Stimulated activated CD4-positive, alpha-beta T cell treated with anti-CD3 and anti-CD28 coated beads, TNF-alpha, amount 100 ng/mL, for 24 hours (primary cell): ENCODE measurements at regions not wholly inside any gene's neighbourhood (a gene's known extent, or its start where the extent isn't known, plus 50 kb on each side); places are given as distances from the start of the nearest gene placed in this dataset.
"Not testable (repeated sequence)": the region's sequence is repeated elsewhere in the genome, so short reads cannot be mapped to it uniquely, and the experiment has no call there.

Source experiments
- DNase-seq, 3 experiments: peaks; one replicate each; pipeline ENCODE4 v3.0.0-alpha.2; 2020; ENCODE audit warnings: low read depth in 3 of 3

- DNase-seq, result no peak
Observed at GRCh38 chr2:132272713-132273112, 111.0 kb upstream of the ANKRD30BL start.

GRCh38 chr2:132273585-132273984 is 111.8 kb upstream of the ANKRD30BL start:
- not testable (repeated sequence) for DNase-seq

DNA sequence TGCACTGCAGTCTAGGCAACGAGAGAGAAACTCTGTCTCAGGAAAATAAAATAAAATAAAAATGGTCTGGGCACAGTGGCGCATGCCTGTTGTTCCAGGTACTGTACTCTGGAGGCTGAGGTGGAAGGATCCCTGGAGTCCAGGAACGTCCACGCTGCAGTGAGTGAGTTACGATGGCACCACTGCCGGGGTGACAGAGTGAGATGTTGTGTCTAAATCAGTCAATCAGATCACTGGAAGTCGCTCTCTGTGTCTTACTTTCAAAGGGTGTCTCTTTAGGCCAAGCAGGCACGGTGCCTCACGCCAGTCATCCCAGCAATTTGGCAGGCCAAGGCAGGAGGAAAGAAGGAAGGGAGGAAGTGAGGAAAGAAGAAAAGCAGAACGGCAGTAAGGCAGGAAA is 112.2 kb upstream of the ANKRD30BL start:
- DNase-seq, result no peak

DNA sequence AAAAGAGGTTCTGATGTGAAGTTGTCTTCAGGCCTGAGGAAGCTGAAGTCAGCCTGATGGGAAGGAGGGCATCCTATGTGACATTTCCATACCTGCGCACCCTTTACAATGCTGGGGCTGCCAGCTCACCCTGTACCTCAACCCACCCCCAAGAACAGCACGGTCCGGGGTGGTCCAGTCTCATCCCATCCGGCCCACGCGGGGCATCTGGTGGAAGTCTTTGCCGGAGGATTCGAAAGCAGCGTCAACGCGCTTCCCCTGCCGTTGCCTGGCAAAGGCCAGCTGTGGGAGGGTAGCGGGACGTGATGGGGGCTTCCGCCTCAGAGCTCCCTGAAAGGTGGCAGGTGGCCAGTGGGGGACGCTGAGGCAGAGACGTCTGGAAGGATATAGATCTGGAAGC is 113.6 kb upstream of the ANKRD30BL start:
- no peak for DNase-seq

- no peak for DNase-seq
Observed at GRCh38 chr2:132276571-132276981, 114.8 kb upstream of the ANKRD30BL start.

DNA sequence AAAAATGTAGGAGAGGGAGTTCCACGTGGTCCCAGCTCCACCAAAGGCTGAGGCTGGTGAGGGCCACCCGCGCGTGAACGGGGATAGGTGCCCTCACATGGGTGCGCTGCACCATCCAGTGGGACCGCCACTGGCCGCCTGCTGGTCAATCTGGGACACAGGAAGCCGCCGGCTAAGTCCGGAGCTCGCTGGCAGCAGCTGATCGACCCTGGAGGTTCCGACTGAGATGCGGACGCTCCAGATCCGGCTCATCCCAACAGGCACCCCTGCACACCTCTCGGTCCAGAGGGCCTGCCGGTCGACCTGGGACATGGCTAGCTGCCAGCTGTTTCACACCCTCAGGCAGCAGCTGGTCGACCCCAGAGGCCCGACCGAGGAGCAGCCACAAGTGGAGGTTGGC is 116.5 kb upstream of the ANKRD30BL start:
- DNase-seq, result no peak

GRCh38 chr2:132279344-132279743 is 117.6 kb upstream of the ANKRD30BL start:
- no peak for DNase-seq

DNA sequence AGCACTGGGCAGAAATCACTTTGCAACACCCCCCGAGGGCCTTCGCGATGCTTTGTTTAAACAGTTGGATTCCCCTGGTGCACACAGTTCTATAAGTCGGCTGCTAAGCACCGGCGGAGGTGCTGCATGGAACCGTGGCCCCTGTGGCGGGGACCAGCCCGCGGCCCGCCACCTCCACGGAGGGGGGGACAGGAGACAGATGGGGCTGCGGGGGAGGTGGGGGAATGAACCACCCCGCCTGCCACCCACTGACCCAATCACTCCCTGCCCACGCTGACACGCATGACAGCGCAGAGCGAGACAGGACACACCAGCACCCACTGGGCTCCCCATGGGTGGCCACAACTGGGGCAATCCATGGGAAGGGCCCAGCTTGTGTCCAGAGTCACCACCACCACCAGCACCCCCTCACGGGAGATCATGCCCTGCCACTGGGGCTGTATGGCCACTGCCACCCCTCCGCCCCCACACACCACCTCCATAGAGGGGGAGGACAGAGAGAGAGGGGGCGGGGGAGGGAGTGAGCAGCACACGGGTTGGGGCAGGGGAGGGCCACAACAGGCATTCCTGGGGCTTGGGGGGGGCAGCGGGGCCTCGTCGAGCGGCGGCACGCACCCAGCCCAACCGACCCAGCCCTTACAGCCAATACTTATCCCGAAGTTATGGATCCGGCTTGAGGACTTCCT is 118.3 kb upstream of the ANKRD30BL start:
- DNase-seq, result no peak

DNA sequence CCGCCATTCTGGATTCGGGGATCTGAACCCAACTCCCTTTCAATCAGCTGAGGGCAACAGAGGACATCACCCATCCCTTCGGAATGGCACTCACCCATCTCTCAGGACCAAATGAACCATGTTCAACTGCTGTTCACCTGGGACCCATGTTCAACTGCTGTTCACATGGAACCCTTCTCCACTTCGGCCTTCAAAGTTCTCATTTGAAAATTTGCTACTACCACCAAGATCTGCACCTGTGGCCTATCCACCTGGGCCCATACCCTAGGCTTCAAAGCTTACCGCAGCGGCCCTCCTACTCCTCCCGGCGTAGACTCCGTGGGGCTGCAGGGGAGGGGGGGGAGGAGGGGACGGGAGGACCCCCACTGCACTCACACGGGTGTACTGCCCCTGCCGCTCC is 119.2 kb upstream of the ANKRD30BL start:
- no peak for DNase-seq

DNA sequence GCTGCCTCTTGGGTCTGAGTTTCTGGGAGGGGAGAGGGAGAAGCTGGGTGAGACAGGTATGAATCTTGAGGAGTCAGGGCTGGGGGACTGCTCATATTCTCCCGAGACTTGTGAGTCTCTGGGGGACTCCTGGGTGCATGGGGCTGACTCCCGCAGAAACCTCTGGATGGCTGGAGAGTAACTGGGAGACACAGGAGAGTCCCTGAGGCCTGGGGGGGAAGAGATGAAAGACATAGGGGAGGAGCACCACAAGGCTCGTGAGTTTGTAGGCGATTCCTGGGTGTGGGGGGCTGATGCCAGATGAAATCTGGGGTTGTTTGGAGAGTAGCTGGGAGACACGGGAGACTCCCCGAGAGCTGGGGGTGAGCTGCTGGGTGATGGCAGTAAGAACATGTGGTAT is 120.4 kb upstream of the ANKRD30BL start:
- not testable (repeated sequence) for DNase-seq

DNA sequence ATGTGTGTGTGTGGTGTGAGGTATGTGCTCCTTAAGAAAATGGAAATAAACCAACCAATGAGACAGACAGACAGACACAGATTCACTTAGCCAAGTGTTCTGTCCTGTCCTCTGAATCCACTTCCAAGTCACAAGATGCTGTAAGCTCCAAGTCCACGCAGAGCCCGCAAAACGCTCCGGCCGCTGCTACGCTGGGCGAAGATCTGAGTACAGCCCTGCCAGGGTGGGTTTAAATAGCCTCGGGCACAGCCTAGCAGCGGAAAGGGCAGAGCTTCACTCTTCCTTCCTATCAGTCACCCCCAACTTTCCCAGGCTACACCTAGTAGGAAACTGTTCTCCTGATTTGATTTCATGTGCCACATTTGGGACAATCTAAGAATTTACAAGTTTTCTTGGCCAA is 121.2 kb upstream of the ANKRD30BL start:
- DNase-seq, result no peak

GRCh38 chr2:132286289-132286911 is 124.6 kb upstream of the ANKRD30BL start:
- DNase-seq, result not testable (repeated sequence)

DNA sequence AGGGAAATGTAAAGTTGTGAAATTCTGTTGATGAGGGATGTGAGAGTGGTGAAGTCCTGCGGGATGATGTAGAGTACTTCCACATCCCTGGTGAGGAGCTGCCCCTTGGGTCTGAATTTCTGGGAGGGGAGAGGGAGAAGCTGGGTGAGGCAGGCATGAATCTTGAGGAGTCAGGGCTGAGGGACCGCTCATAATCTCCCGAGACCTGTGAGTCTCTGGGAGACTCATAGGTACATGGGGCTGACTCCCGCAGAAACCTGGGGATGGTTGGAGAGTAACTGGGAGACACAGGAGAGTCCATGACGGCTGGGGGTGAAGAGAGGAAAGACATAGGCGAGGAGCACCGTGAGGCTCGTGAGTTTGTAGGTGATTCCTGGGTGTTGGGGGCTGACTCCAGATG is 126.2 kb upstream of the ANKRD30BL start:
- DNase-seq, result not testable (repeated sequence)

DNA sequence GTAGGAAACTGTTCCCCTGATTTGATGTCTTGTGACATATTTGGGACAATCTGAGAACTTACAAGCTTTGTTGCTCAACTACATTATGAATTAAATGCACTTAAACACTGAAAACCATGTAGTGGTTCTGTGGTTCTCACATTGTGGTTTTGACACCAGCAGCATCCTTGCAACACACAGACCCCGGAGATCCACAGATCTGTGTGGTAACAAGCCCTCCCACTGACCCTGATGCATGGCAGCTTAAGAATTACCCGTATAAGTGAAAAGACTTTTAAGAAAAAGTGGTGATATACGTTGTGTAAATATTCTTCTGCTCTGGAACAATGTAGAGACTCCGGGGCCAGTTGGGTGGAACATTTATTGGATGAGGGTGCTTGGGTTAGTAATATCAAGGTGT is 127.4 kb upstream of the ANKRD30BL start:
- not testable (repeated sequence) for DNase-seq

DNA sequence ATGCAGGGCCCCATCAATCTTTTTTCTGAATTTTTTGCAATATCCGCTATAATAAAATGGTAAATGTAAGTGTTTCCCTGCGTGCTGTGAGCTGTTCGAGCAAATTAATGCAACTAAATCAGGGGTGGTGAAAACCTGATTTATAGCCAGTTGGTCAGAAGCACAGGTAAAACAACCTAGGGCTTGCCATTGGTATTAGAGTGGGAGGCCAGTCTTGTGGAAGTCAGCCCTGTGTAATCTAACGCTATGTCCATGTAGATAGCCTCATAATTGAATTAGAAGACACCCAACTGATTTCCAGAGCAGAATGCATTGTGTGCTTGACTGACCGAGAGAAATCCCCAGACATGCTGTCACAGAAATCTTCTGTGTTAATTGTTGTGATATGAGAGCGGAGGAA is 126.8 kb upstream of the GPR39 start:
- DNase-seq, result not testable (repeated sequence)

- not testable (repeated sequence) for DNase-seq
Observed at GRCh38 chr2:132300592-132301378, 115.8 kb upstream of the GPR39 start.

DNA sequence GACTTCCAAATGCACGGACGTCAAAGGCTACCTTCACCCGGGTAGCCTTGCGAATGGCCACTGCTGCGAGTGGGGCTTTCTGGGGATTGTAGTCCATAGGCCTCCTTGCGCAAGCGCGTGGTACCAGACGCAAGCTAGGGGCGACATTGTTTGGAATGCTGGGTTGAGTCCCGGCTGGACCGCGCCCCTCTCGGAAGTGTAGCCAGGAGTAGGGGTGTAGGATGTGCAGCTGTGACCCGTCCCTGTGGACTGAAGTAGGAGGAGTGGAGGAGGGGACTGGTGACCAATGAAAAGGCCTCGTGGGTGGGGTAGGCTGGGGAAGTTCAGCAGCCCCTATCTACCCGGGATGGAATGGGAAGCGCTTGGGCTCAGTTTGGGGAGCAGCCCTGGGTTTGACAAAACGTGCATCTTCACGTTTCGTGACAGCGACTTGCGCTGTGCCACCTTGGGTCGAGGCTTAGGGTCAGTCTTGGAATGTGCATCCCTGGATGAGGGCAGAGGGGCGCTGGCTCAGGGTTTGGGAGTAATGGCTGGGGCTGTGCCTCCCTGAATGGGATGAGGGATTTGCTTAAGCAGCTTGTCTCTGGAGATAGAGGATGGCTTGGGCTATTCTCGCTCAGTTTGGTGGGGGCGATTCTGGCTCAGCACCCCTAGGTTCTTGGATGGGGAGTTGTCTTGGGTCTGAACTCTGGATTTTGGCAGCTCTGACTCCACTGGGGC is 111.8 kb upstream of the GPR39 start:
- not testable (repeated sequence) for DNase-seq

GRCh38 chr2:132307613-132308198 is 108.9 kb upstream of the GPR39 start:
- DNase-seq, result not testable (repeated sequence)

DNA sequence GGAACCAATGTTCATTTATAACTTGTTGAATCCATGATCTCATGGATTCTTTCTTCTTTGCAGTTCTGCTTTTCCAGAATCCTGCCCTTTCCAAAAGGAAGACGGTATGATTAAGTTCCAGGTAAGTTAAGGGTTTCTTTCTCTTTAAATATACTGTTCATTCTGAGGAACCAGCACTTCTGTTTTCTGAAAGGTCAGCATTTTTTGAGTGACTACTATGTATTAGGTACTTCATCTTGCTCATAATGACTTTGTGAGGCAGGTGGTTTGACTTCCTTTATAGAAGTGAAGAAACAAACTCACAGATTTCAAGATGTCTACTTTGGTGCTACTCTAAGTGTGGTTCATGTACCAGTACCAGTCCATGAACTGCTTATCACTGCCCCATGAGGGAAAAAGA is 107.4 kb upstream of the GPR39 start:
- DNase-seq, result not testable (repeated sequence)

DNA sequence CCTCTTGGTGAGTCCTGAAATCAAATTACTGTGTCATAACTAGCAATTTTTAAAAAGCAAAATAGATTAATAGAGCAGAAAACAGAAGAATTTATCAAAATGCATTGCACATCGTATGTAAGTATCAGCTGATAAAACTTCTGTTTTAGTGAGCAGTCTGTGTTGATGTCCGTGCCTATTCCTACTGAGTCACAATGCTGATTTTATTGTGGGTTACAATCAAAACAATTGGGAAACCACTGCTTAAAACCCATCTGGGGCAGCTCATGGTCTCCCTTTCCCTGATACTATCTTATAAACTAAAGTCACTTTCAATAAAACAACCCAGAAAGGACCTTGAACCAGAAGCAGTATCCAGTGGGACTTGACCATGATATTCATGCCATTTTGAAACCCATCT is 101.1 kb upstream of the GPR39 start:
- not testable (repeated sequence) for DNase-seq

- not testable (repeated sequence) for DNase-seq
Observed at GRCh38 chr2:132317026-132317680, 99.5 kb upstream of the GPR39 start.
